Stomach smooth muscle (tissue), 2 donors: ENCODE measurements at regions not wholly inside any gene's neighbourhood (a gene's known extent, or its start where the extent isn't known, plus 50 kb on each side); places are given as distances from the start of the nearest gene placed in this dataset.

Experiments used
- H3K27ac ChIP-seq: one replicate; pipeline ENCODE4 v1.7.0; 2013; ENCODE audit warnings: mild to moderate bottlenecking, low read length, inconsistent platforms
- H3K27me3 ChIP-seq, 2 donors: one replicate each; pipeline ENCODE4 v1.7.0; 2013; ENCODE audit warnings: low read length in 2 of 2; ENCODE audit not compliant: insufficient read depth in 2 of 2, control insufficient read depth in 1 of 2
- H3K36me3 ChIP-seq, 2 donors: one replicate each; pipeline ENCODE4 v1.7.0; 2013; ENCODE audit warnings: low read length in 2 of 2; ENCODE audit not compliant: control insufficient read depth in 2 of 2, insufficient read depth in 2 of 2
- H3K4me1 ChIP-seq: one replicate; pipeline ENCODE4 v1.7.0; 2013; ENCODE audit warnings: low read length; ENCODE audit not compliant: control insufficient read depth, insufficient read depth
- H3K4me3 ChIP-seq, 2 donors: one replicate each; pipeline ENCODE4 v1.7.0; 2013; ENCODE audit warnings: low read length in 2 of 2
- H3K9ac ChIP-seq, 2 donors: one replicate each; pipeline ENCODE4 v1.7.0; 2013; ENCODE audit warnings: low read length in 2 of 2, mild to moderate bottlenecking in 1 of 2
- H3K9me3 ChIP-seq, 2 donors: one replicate each; pipeline ENCODE4 v1.7.0; 2013; ENCODE audit warnings: low read length in 2 of 2; ENCODE audit not compliant: control insufficient read depth in 2 of 2
- donor health status: healthy.
- donor health status: Pancreatic carcinoma.

DNA sequence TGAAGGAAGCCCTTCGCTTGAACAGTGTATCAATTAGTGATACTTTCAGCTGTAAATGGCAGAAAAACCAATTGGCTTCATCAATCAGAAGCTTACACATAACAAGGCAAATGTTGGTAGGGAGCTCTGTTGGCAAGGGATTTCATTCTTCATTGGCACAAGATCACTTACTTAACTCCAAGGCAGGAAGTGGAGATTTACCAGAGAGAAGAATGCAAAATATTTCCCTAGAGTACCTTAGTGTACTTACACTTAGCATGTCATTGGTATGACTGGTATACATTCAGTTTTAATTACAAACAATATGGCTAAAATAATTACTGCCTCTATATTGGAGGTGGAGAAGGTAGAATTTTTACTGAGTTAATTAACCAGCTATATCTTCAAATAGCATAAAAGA, 545.0 kb downstream of the GABRG1 start:
- H3K9me3 ChIP-seq, result no peaks in the 10 kb centered on the region
- H3K27me3 ChIP-seq, result no peaks in the 10 kb centered on the region
- H3K9ac ChIP-seq, result no peak overlapping the region
- no peak overlapping the region for H3K4me3 ChIP-seq
- H3K4me1 ChIP-seq, result no peaks in the 10 kb centered on the region
- no peaks in the 10 kb centered on the region for H3K36me3 ChIP-seq
- no peak overlapping the region for H3K27ac ChIP-seq

DNA sequence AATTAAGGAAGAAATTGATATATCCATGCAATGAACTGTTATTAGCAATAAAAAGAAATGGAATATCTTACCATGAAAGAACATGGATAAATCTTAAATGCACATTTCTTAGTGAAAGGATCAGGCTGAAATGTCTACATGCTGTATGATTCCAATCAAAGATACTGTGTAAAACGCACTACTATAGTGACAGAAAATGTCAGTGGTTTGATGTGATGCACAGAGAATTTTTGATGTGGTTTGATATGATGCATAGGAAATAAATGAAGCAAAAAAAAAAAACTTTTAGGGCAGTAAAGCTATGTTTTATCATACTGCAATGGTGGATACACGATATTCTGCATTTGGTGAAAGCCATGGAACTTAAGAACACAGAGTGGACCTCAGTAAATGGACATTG, 547.6 kb downstream of the GABRG1 start:
- no peaks in the 10 kb centered on the region for H3K27me3 ChIP-seq
- H3K4me3 ChIP-seq, result no peak overlapping the region
- H3K36me3 ChIP-seq, result no peaks in the 10 kb centered on the region
- H3K9ac ChIP-seq, result no peak overlapping the region
- H3K4me1 ChIP-seq, result no peaks in the 10 kb centered on the region
- no peak overlapping the region for H3K27ac ChIP-seq
- no peaks in the 10 kb centered on the region for H3K9me3 ChIP-seq

- Histone ChIP-seq H3K4me3 (no peak overlapping the region), H3K4me1 (no peaks in the 10 kb centered on the region), H3K27ac (no peak overlapping the region), H3K27me3 (no peaks in the 10 kb centered on the region), H3K9ac (no peak overlapping the region), H3K36me3 (no peaks in the 10 kb centered on the region), H3K9me3 (no peaks in the 10 kb centered on the region)
Measured at GRCh38 chr4:45569619-45570018, 554.2 kb downstream of the GABRG1 start.

- Histone ChIP-seq H3K9ac (no peak overlapping the region), H3K4me1 (no peaks in the 10 kb centered on the region), H3K9me3 (no peaks in the 10 kb centered on the region), H3K36me3 (no peaks in the 10 kb centered on the region), H3K4me3 (no peak overlapping the region), H3K27ac (no peak overlapping the region), H3K27me3 (no peaks in the 10 kb centered on the region)
Measured at GRCh38 chr4:45568694-45569093, 555.2 kb downstream of the GABRG1 start.

- Histone ChIP-seq H3K9me3 (no peaks in the 10 kb centered on the region), H3K4me1 (no peaks in the 10 kb centered on the region), H3K36me3 (no peaks in the 10 kb centered on the region), H3K9ac (no peak overlapping the region), H3K4me3 (no peak overlapping the region), H3K27ac (no peak overlapping the region), H3K27me3 (no peaks in the 10 kb centered on the region)
Measured at GRCh38 chr4:45566896-45567603, 556.8 kb downstream of the GABRG1 start.

GRCh38 chr4:45554423-45554822, 569.4 kb downstream of the GABRG1 start:
- Histone ChIP-seq H3K9me3 (peaks cover 0 to 3% of the 10 kb centered on the region in 2 donors), H3K27ac (no peak overlapping the region), H3K9ac (no peak overlapping the region), H3K4me3 (no peak overlapping the region), H3K4me1 (no peaks in the 10 kb centered on the region), H3K27me3 (no peaks in the 10 kb centered on the region), H3K36me3 (no peaks in the 10 kb centered on the region)

- Histone ChIP-seq H3K36me3 (no peaks in the 10 kb centered on the region), H3K9me3 (peaks cover 0 to 3% of the 10 kb centered on the region in 2 donors), H3K9ac (no peak overlapping the region), H3K4me3 (no peak overlapping the region), H3K27me3 (no peaks in the 10 kb centered on the region), H3K27ac (no peak overlapping the region), H3K4me1 (no peaks in the 10 kb centered on the region)
Measured at GRCh38 chr4:45550766-45551366, 573.0 kb downstream of the GABRG1 start.

- no peaks in the 10 kb centered on the region for H3K27me3 ChIP-seq
- no peaks in the 10 kb centered on the region for H3K4me1 ChIP-seq
- no peaks in the 10 kb centered on the region for H3K9me3 ChIP-seq
- no peak overlapping the region for H3K9ac ChIP-seq
- H3K4me3 ChIP-seq, result no peak overlapping the region
- no peaks in the 10 kb centered on the region for H3K36me3 ChIP-seq
- H3K27ac ChIP-seq, result no peak overlapping the region
Measured at GRCh38 chr4:45539142-45539814, 584.6 kb downstream of the GABRG1 start.

DNA sequence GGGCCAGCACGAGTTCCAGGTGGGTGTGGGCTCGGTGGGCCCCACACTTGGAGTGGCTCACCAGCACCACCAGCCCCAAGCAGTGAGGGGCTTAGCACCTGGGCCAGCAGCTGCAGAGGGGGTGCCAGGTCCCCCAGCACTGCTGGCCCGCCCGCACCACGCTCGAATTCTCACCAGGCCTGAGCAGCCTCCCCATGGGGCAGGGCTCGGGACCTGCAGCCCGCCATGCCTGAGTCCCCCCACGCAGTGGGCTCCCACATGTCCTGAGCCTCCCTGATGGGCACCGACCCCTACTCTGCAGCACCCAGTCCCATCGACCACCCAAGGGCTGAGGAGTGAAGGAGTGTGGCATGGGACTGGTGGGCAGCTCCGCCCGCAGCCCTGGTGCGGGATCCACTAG, 593.4 kb downstream of the GABRG1 start:
- Histone ChIP-seq H3K4me3 (no peak overlapping the region), H3K9ac (no peak overlapping the region), H3K27me3 (no peaks in the 10 kb centered on the region), H3K27ac (no peak overlapping the region), H3K36me3 (no peaks in the 10 kb centered on the region), H3K4me1 (no peaks in the 10 kb centered on the region), H3K9me3 (peaks cover 0 to 2% of the 10 kb centered on the region in 2 donors)

DNA sequence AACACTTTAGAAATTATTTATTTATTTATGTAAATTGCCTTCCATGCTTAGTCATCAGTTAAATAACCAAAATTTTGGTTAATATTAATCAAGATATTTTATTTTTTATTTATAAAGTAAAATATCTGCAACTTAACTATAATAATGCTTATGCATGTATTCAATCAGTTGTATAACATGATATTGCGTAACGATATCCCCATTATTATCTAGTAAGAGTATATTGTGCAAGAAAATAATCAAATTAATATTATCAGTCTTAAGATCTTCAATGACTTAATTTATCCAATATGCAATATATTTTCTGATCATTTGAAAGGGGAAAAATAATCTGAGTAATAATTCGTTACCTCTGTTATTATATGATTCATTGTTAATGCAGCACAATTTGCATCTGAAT, 596.7 kb downstream of the GABRG1 start:
- Histone ChIP-seq H3K4me1 (no peaks in the 10 kb centered on the region), H3K27me3 (no peaks in the 10 kb centered on the region), H3K4me3 (no peak overlapping the region), H3K9me3 (peaks cover 0 to 2% of the 10 kb centered on the region in 2 donors), H3K9ac (no peak overlapping the region), H3K27ac (no peak overlapping the region), H3K36me3 (no peaks in the 10 kb centered on the region)

DNA sequence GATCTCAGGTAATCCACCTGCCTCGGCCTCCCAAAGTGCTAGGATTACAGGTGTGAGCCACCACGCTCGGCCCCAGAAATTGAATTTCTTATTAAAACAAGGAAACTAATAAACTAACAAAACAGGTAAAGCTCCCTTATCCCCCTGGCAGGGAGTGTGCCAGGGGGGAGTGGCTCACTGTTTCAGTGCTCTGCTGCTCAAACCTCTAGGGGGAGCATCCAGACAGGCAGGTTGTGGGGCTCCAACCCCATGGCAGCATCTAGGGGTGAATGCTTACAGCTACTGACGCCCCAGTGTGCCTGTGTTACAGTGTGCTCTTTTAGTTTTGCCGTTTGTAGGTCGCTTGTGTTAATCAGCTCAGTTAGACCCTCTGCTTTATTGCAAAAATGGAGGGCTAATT, 605.0 kb downstream of the GABRG1 start:
- H3K4me1 ChIP-seq, result no peaks in the 10 kb centered on the region
- H3K9ac ChIP-seq, result no peak overlapping the region
- no peaks in the 10 kb centered on the region for H3K9me3 ChIP-seq
- H3K4me3 ChIP-seq, result no peak overlapping the region
- no peaks in the 10 kb centered on the region for H3K27me3 ChIP-seq
- H3K27ac ChIP-seq, result no peak overlapping the region
- H3K36me3 ChIP-seq, result no peaks in the 10 kb centered on the region
